Kidney capillary endothelial cell (primary cell): ENCODE measurements at regions not wholly inside any gene's neighbourhood (a gene's known extent, or its start where the extent isn't known, plus 50 kb on each side); places are given as distances from the start of the nearest gene placed in this dataset.
A peak's percentile ranks its signal among the peaks of the same experiment; 100 is the strongest.

Source experiments
- DNase-seq: peaks from one replicate; pipeline ENCODE4 v3.0.0-alpha.2; 2018; ENCODE audit warnings: low spot score

GRCh38 chr13:48761256-48761655 is 107.5 kb downstream of the CYSLTR2 start:
- no peak for DNase-seq

- peak; percentile 89 for DNase-seq
Measured at GRCh38 chr13:48769107-48769704, 115.5 kb downstream of the CYSLTR2 start.

GRCh38 chr13:48770372-48770771 is 116.6 kb downstream of the CYSLTR2 start:
- DNase-seq, result no peak

GRCh38 chr13:48772908-48773307 is 119.2 kb downstream of the CYSLTR2 start:
- DNase-seq, result no peak

- DNase-seq, result no peak
Measured at GRCh38 chr13:48773531-48774275, 120.0 kb downstream of the CYSLTR2 start.

GRCh38 chr13:48775285-48775684 is 121.6 kb downstream of the CYSLTR2 start:
- no peak for DNase-seq

- DNase-seq, result no peak
Measured at GRCh38 chr13:48775804-48776203, 122.1 kb downstream of the CYSLTR2 start.

- no peak for DNase-seq
Measured at GRCh38 chr13:48776401-48776800, 122.7 kb downstream of the CYSLTR2 start.

- no peak for DNase-seq
Measured at GRCh38 chr13:48778610-48779009, 124.9 kb downstream of the CYSLTR2 start.

GRCh38 chr13:48780713-48781341 is 127.1 kb downstream of the CYSLTR2 start:
- no peak for DNase-seq

- no peak for DNase-seq
Measured at GRCh38 chr13:48782429-48782840, 128.7 kb downstream of the CYSLTR2 start.

- DNase-seq, result no peak
Measured at GRCh38 chr13:48783181-48783630, 129.5 kb downstream of the CYSLTR2 start.

GRCh38 chr13:48783695-48784230 is 130.0 kb downstream of the CYSLTR2 start:
- DNase-seq, result no peak

GRCh38 chr13:48784916-48785548 is 131.3 kb downstream of the CYSLTR2 start:
- DNase-seq, result no peak

GRCh38 chr13:48790199-48790598 is 136.5 kb downstream of the CYSLTR2 start:
- no peak for DNase-seq

GRCh38 chr13:48790966-48791365 is 137.2 kb downstream of the CYSLTR2 start:
- DNase-seq, result no peak

- DNase-seq, result no peak
Measured at GRCh38 chr13:48797127-48797526, 143.4 kb downstream of the CYSLTR2 start.

- DNase-seq, result no peak
Measured at GRCh38 chr13:48797761-48798160, 144.0 kb downstream of the CYSLTR2 start.

GRCh38 chr13:48798180-48798579 is 144.5 kb downstream of the CYSLTR2 start:
- no peak for DNase-seq

- no peak for DNase-seq
Measured at GRCh38 chr13:48801255-48801654, 147.5 kb downstream of the CYSLTR2 start.

- DNase-seq, result no peak
Measured at GRCh38 chr13:48804821-48805601, 151.3 kb downstream of the CYSLTR2 start.

GRCh38 chr13:48806522-48806921 is 152.8 kb downstream of the CYSLTR2 start:
- no peak for DNase-seq
